Neural crest cell (in vitro differentiated cells): ENCODE measurements at regions not wholly inside any gene's neighbourhood (a gene's known extent, or its start where the extent isn't known, plus 50 kb on each side); places are given as distances from the start of the nearest gene placed in this dataset.

ENCODE experiments used
- DNase-seq: peaks from one replicate; pipeline ENCODE4 v3.0.0; 2021; ENCODE audit warnings: low read depth, mixed read lengths, low spot score
- H3K27ac Mint-ChIP-seq: one replicate; pipeline ENCODE4 v1.8.0; 2021; ENCODE audit warnings: mild to moderate bottlenecking, mixed read lengths; ENCODE audit not compliant: unreplicated experiment
- H3K27me3 Mint-ChIP-seq: 2 replicates; pipeline ENCODE4 v1.8.0; 2021; ENCODE audit warnings: low read depth, mild to moderate bottlenecking, mixed read lengths
- H3K36me3 Mint-ChIP-seq: 2 replicates; pipeline ENCODE4 v1.8.0; 2021; ENCODE audit warnings: low read depth, mild to moderate bottlenecking, mixed read lengths
- H3K4me1 Mint-ChIP-seq: 2 replicates; pipeline ENCODE4 v1.8.0; 2021; ENCODE audit warnings: mixed read lengths
- H3K4me3 Mint-ChIP-seq: one replicate; pipeline ENCODE4 v1.8.0; 2021; ENCODE audit warnings: mild to moderate bottlenecking, mixed read lengths
- H3K9me3 Mint-ChIP-seq: 2 replicates; pipeline ENCODE4 v1.8.0; 2021; ENCODE audit warnings: mixed read lengths
- TF ChIP-seq, protein P1 (sequence below): fragments of 200-600 bp; sonication (generic); conservative IDR thresholded peaks from 2 replicates; pipeline ENCODE4 v1.5.0; 2021; ENCODE audit warnings: antibody characterized with exemption, mild to moderate bottlenecking

DNA sequence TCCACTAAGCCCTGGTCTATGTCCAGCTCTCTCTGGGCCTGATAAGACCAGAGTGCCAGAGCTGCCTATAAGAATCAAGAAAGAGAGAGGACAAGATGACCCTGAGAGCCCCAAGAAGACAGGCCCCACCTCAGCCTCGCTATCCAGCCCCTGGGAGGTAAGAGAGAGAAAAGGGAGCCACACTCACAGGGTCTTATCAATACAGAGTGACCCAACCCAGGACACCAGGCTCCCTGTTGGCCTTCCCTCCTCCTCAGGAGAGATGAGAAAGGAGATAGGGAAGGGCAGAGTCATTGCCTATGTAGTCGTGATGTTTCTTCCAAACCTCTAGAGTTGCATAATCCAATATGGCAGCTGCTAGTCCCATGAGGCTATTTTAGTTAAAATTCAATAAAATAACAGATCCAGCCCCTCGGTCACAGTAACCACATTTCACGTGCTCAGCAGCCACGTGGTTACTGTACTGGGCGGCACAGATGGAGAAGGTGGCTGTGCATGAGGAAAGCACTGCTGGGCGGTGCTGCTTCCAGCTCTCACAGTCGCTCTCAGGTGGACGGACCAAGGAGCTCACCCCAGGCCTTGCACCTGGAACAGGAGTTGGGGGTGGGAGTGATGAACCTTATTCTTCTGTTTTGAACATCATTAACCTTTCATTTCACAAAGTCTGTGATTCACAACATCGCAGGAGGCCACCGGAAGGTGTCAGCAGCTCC is 525.8 kb downstream of the SHQ1 start:
- DNase-seq, result no peak
- Mint-ChIP-seq H3K27ac (no peak overlapping the region), H3K4me3 (no peak overlapping the region), H3K36me3 (no peaks in the 10 kb centered on the region), H3K27me3 (peaks cover 9% of the 10 kb centered on the region), H3K9me3 (peaks cover 4% of the 10 kb centered on the region), H3K4me1 (no peaks in the 10 kb centered on the region)
- TF ChIP-seq, protein P1, sequence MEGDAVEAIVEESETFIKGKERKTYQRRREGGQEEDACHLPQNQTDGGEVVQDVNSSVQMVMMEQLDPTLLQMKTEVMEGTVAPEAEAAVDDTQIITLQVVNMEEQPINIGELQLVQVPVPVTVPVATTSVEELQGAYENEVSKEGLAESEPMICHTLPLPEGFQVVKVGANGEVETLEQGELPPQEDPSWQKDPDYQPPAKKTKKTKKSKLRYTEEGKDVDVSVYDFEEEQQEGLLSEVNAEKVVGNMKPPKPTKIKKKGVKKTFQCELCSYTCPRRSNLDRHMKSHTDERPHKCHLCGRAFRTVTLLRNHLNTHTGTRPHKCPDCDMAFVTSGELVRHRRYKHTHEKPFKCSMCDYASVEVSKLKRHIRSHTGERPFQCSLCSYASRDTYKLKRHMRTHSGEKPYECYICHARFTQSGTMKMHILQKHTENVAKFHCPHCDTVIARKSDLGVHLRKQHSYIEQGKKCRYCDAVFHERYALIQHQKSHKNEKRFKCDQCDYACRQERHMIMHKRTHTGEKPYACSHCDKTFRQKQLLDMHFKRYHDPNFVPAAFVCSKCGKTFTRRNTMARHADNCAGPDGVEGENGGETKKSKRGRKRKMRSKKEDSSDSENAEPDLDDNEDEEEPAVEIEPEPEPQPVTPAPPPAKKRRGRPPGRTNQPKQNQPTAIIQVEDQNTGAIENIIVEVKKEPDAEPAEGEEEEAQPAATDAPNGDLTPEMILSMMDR, result no peak

DNA sequence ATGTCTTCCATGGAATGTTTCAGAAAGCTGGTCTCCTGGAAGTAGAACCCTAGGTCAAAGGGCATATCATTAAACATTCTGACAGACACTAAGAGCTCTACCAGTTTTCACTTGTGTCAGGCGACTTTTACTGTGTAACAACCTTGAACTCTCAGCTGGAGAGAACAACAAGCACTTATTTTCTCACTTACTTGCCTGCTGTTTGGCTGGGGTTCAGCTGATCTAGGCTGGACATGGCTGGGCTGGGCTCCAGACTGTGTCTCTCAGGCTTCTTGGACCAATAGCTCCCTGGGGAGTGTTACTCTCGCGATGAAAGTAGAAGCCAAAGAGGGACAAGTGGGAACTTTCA is 527.3 kb downstream of the SHQ1 start:
- TF ChIP-seq, protein P1, result no peak
- Mint-ChIP-seq H3K27me3 (no peaks in the 10 kb centered on the region), H3K9me3 (no peaks in the 10 kb centered on the region), H3K4me1 (no peaks in the 10 kb centered on the region), H3K27ac (no peak overlapping the region), H3K4me3 (no peak overlapping the region), H3K36me3 (no peaks in the 10 kb centered on the region)
- DNase-seq, result no peak

- Mint-ChIP-seq H3K4me3 (no peak overlapping the region), H3K9me3 (no peaks in the 10 kb centered on the region), H3K36me3 (no peaks in the 10 kb centered on the region), H3K4me1 (no peaks in the 10 kb centered on the region), H3K27ac (no peak overlapping the region), H3K27me3 (no peaks in the 10 kb centered on the region)
- no peak for DNase-seq
- TF ChIP-seq, protein P1, result no peak
Measured at GRCh38 chr3:72320095-72320954, 527.9 kb downstream of the SHQ1 start.

DNA sequence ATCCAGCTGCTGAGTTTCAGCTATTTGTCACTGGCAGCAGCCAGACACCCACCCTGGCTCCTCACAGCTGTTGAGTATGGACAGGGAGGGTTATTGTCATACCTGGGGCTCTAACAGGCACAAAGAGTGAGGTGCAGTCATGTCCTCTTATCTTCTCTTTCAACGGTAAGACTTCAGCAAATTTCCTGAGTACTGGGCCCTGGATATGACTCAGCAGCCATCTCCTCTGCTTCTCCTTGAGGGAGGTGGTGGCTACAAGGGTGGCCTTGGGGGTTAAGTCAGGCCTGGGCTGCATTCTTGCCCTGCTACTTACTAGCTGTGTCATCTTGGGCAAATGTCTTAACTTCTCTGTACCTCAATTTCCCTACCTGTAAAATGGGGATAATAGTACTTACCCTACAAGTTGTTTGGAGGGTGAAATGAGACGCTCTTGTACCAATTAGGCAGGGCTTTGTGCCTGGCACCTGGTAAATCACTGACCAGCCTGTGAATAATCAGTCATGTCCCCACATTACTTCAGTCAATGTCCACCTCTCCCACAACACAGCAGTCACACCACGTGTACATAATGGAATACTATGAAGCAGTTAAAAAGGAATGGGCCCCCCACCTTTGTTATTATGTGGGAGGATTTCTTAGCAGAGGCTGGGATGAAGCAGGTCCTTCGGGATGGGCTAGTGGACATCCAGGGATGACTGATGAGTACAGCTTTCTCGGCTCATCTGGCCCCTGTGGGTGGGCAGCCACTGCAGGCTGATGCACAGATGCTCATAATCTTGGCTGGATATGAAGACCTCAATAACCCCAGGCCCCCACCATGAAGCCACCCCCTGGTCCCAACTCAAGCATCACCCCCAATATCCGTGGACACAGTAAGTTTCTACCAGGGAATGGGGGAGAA is 528.8 kb downstream of the SHQ1 start:
- TF ChIP-seq, protein P1, result no peak
- H3K4me3 Mint-ChIP-seq, result no peak overlapping the region
- H3K27me3 Mint-ChIP-seq, result no peaks in the 10 kb centered on the region
- no peak overlapping the region for H3K27ac Mint-ChIP-seq
- no peaks in the 10 kb centered on the region for H3K36me3 Mint-ChIP-seq
- DNase-seq, result no peak
- no peaks in the 10 kb centered on the region for H3K4me1 Mint-ChIP-seq
- no peaks in the 10 kb centered on the region for H3K9me3 Mint-ChIP-seq

DNA sequence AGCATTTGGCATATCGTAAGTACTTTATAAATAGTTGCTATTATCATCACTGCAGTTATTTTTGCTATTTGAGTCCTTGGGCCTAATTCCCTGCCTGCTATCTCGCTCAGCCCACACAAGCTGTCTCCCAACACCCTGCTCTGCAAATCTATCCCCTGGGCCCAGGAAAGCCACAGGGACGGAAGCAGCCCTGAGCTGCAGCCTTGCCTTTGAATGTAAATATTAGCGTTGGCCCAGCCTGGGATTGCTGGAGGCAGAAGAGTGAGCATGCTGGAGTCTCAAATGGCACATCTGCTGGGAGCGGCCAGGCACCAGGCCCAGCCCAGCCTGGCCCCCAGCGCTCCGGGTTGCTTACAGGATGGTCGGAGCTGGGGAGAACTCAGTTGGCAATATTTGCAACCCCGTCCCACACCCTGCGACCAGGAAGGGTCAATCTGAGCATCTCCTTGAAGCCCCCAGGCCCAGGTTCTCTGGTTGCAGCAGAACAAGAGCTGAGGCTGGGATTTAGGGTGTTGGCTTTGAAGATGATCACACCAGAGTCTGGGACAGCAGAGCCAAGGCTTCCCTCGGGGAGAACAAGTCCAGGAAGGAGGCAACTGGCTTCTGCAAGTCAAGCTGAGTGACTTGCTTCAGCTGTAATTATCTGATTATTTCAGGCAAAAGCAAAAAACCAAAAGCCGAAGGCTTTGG is 529.6 kb downstream of the SHQ1 start:
- no peak overlapping the region for H3K27ac Mint-ChIP-seq
- H3K4me3 Mint-ChIP-seq, result no peak overlapping the region
- H3K4me1 Mint-ChIP-seq, result no peaks in the 10 kb centered on the region
- H3K9me3 Mint-ChIP-seq, result no peaks in the 10 kb centered on the region
- H3K27me3 Mint-ChIP-seq, result no peaks in the 10 kb centered on the region
- TF ChIP-seq, protein P1, result no peak
- no peaks in the 10 kb centered on the region for H3K36me3 Mint-ChIP-seq
- DNase-seq, result no peak
